ENCODE measurements at regions not wholly inside any gene's neighbourhood (a gene's known extent, or its start where the extent isn't known, plus 50 kb on each side); places are given as distances from the start of the nearest gene placed in this dataset.
"Not testable (repeated sequence)": the region's sequence is repeated elsewhere in the genome, so short reads cannot be mapped to it uniquely, and the experiment has no call there.

GRCh38 chr14:49243777-49244176 is 342.4 kb downstream of the RPS29 start:
- DNase-seq (ENCODE audit: low read depth): not testable (repeated sequence)

DNA sequence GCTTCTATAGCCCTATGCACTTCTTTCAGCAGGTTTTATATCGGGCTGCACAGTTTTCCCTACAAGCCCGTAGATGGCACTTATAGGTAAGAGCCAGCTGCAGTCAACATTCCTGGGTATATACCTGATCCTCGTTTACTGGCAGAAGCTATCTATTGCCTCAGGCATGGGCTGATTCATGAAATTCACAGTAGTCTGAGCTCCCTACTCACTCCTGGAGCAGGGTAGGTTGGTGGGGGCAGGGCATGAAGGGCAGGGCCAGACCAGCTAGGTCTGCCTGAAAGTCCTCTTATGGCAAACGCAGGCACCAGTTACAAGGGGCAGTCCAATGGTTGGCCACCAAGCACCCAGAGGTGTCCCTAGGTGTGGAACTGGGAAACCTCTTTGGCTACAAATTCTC is 345.8 kb downstream of the RPS29 start:
- no peak for DNase-seq (ENCODE audit: low read depth)

GRCh38 chr14:49228552-49228951 is 357.6 kb downstream of the RPS29 start:
- no peak for DNase-seq (ENCODE audit: low read depth)

DNA sequence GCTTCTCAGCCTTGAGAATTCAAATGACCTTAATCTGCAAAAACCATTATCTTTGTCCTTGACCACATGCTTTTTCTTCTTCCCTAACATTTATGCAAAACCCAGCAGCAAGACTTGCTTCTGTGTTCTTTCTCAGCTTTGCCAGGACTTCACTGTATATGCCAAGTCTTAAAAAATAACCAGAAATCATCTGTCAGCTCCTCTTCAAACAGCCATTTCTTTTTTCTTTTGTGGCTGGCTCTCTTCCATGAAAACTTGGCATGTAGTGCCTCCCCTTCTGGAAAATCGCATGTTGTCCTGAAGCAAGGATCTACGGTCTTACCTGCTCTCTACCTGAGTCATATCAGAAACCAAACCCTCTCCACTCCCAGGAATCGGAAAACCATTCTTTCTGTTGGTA is 364.9 kb downstream of the RPS29 start:
- no peak for DNase-seq (ENCODE audit: low read depth)

GRCh38 chr14:49220492-49220891 is 365.7 kb downstream of the RPS29 start:
- no peak for DNase-seq (ENCODE audit: low read depth)

DNA sequence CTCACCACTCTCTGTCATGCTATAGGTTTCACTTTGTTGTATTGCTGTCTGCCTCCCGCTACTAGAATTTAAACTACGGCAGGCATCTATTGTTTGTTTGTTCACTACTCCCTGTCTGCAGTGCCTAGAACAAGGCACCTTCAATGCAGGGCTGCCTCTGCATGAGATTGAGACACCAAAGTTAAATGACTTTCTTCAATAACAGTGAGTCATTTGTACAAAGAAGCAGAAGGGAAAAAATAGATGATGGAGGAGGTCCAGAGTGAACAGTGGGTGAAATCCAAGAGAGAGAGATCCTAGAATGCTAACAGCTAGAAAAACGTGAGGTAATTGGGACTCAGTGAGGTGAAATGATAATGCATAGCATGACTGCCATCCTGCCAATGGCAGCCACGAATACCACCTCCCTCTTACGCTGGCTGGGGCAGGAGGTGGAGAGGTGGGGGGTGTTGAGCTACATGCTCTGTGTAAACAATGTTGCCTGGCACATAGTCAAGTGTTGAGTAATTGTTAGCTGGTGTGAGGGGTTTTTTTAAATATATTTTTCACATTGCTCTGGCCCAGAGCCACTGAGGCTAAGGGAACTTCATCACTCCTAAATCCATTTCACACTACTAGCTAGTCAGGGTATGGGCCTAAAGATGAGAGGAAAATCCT is 367.6 kb downstream of the RPS29 start:
- DNase-seq (ENCODE audit: low read depth): no peak

GRCh38 chr14:49212721-49213120 is 373.5 kb downstream of the RPS29 start:
- no peak for DNase-seq (ENCODE audit: low read depth)

- no peak for DNase-seq (ENCODE audit: low read depth)
Observed at GRCh38 chr14:49209416-49209815, 376.8 kb downstream of the RPS29 start.

DNA sequence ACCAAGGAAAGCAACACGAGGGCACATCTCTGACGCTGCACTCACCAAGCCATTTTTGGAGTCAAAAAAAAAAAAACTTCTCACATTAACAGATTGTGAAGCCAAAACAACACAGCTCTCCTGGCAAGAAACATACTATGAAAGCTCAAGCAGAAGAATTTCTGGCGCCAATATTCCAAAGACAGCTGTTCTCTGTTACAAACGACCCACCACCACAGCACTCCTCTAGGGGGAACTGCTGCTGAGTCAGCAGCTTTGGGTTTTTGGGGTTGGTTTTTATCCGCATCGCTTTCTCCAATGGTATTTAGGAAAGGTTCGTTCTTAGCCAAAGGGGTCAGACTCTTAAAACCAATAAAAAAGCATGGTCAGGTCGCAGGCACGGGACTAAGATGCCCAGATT is 379.4 kb downstream of the RPS29 start:
- no peak for DNase-seq (ENCODE audit: low read depth)

- DNase-seq (ENCODE audit: low read depth): no peak
Observed at GRCh38 chr14:49203676-49204075, 382.5 kb downstream of the RPS29 start.

- no peak for DNase-seq (ENCODE audit: low read depth)
Observed at GRCh38 chr14:49199159-49199558, 387.0 kb downstream of the RPS29 start.

DNA sequence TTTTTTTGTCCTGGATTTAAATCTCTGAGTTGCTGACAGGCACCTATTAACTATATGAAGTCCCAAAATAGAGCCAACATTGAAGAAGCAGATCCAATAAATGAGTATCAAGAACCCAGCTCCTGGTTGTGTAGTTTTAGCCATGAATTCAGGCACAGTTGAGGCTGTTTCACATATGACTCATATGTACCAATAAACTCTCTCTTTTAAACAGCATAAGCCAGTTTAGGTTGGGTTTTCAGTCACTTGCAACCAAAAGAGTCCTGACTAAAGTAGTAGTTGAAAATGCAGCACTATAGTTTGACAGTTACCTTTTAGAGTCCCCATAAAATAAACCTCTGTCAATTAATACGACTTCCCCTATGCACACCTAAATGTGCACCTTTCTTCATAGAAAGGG is 389.9 kb downstream of the RPS29 start:
- no peak for DNase-seq (ENCODE audit: low read depth)

GRCh38 chr14:49194067-49194466 is 392.1 kb downstream of the RPS29 start:
- no peak for DNase-seq (ENCODE audit: low read depth)

GRCh38 chr14:49193332-49194065 is 392.7 kb downstream of the RPS29 start:
- no peak for DNase-seq (ENCODE audit: low read depth)

DNA sequence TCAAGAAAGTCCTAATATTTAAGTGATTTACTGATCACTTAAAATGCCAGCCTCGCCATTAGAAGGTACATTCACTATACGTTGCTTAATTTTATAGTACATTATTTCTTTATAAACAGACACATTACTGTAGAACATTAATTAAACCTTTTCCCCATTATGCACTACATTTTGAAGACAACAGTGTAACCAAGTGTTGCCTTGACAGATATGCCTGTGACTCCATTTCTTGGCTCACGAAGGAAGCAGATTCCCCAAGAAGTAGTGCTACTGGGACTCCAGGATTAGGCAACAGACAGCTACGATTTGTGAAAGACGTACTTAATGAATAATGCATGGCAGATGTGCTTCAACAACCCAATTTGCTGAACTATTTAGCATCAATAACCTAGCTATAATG is 394.8 kb downstream of the RPS29 start:
- no peak for DNase-seq (ENCODE audit: low read depth)

- no peak for DNase-seq (ENCODE audit: low read depth)
Observed at GRCh38 chr14:49189375-49189774, 396.8 kb downstream of the RPS29 start.

DNA sequence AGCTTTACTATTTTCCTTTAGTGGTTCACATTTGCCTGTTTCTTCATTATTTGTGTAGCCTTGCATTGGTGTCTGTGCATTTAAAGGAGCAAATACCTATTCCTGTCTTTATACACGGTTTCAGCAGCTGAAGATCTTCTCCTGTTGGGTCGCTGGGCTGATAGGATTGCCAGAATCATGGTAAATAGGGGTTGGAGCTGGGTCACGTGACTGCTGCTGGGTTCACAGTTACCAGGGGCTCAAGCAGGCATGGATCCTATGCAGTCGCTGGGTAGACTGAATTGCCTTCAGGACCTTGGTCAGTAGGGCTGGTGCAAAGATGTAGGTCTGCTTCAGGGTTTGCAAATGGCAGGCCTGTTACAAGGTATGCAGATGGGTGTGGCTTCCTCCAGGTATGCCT is 398.4 kb downstream of the RPS29 start:
- DNase-seq (ENCODE audit: low read depth): no peak

DNA sequence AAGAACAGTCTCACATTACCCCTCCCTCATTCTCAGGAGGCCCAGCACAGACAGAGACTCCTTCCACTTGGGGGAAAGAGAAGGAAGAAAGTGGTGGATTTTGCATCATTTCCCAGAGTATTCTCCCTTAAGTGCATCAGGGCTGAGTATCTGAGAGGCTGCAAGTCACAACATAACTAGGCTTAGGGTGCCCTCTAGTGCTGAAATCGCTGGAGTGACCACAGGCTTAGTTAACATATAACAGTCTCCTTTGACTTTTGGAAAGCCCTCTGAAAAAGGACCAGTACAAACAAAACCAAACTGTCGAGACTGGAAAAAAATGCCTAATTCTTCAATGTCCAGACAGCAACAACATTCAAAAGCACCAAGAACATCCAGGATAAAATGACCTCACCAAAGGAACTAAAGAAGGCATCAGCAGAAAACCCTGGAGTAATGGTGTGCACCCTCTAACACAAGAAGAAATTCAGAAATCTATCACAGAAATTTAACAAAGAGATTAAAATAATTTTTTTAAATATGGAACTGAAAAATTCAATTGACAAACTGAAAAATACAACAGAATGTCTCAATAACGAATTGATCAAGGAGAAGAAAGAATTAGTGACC is 412.3 kb downstream of the RPS29 start:
- DNase-seq (ENCODE audit: low read depth): peak; percentile 42

GRCh38 chr14:49164074-49164473 is 422.1 kb downstream of the RPS29 start:
- no peak for DNase-seq (ENCODE audit: low read depth)

DNA sequence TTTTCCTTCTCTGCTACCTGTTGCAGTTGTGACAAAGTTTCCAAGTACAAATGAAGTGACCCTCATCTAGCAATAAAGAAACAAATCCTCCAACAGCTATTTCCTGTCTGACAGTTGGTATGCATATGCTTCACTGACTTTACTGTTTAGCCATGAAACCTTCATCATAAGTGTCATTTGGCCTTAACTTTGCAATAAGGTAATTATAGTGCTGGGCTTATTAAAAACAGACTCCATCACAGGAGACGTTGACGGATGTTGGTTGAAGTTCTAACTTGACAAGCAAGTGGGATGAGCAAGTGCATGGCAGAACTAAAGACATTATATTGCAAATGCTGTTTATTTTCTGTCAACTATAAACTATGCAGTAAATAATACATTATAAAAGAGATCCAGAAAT is 425.2 kb downstream of the RPS29 start:
- no peak for DNase-seq (ENCODE audit: low read depth)

DNA sequence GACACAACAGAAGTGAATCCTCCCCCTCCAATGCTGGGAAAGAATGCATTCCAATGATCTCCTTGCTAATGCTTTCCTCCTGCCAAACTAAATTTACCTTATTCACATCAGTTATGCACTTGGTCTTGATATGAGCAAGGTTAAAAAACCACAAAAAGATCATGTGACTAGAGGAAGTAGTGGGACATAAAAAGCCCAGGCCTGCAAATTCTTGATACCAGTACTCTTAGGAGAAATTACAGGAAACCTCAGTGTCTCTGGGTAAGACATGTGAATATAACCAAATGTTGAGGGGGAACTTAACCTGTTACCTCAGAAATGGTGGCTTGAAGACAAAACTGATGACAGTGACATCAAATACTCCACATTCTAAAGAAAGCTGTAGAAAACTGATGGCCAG is 427.1 kb downstream of the RPS29 start:
- DNase-seq (ENCODE audit: low read depth): no peak

- no peak for DNase-seq (ENCODE audit: low read depth)
Observed at GRCh38 chr14:49139593-49139992, 446.6 kb downstream of the RPS29 start.

DNA sequence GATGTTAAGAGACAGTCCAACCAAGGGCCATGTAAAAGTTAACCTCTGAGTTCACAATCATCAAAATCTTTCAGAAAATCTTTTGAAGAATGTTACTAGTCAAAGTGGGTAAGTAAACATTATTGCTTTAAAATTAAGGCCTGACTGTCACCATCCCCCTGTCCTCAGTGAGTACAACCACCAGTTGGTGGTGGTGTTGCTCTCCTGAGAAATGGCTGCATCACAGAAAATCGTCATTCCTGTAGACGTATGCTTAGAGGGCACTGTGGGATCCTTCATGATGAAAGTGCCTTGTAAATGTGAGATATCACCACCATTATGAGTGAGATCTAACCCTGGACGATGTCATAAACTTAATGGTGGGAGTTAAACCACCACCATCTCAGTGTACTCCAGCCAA is 451.2 kb downstream of the RPS29 start:
- no peak for DNase-seq (ENCODE audit: low read depth)

Data from RPMI7951 (cell line).